ENCODE measurements at regions not wholly inside any gene's neighbourhood (a gene's known extent, or its start where the extent isn't known, plus 50 kb on each side); places are given as distances from the start of the nearest gene placed in this dataset.

DNA sequence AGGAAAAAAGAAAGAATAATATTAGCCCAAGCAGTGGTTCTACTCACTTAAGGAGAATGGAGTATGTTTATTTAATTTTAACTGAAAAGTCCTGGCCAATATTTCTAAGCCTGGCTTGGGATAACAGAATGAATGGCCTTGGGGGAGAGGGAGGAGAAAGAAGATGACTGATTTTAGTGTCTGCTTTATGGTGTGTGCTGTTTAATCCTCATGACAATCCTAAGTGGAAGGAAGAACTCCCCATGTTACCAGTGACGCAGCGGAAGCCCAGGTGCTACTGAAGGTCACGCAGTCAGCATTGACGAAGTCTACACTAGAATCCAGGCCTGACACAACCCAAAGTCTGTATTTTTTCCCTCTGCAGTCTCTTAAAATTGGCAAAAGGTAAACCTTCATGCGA, 50.5 kb downstream of the PALM2AKAP2 start:
- DNase-seq (ENCODE audit: low read depth, low spot score) = no peak

DNA sequence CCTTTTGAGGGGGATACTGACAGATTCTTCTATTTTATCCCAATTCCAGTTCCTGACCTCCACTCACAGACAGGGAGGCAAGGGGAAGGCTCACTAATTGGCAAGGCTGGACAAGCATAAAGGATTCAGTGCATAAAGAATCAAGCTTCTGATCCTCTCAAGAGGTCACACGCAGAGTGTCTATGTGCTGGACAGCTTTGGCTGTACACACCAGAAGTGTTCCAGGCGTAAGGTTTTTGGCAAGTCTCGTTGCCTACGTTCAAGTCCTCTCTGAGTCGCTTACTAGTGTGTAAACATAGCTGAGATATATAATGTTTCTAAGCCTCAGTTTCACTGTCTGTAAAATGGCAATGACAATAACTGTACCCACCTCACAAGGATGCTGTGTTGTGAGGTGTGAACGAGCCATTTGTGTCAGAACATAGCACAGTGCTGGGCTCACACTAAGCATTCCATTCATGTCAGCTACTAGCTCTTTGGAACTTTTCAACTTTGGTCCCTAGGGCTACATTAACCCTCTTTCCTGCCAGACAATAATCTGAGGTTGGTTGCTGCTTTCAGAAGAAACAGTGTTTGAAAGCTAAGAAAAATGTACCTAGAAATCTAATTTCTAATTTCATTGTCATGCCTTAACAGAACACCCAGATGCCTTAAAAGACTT, 52.1 kb downstream of the PALM2AKAP2 start:
- DNase-seq (ENCODE audit: low read depth, low spot score) = no peak

DNA sequence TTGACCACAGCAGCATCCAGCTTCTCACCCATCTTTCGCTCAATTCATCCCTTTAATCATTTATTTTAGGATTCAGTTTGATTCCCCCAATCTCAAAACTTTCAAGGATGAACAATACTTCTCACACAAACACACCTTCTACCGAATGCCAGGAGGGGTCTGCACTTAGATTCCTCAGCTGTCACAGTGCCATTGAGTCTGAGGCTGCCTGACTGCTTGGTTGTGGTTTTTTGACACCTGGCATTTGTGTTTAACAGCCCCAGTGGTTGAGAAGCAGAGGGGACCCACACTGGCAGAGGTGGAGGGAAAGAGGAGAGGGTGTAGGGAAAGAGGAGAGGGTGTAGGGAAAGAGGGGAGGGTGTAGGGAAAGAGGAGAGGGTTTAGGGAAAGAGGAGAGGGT, 54.9 kb downstream of the PALM2AKAP2 start:
- no peak for DNase-seq (ENCODE audit: low read depth, low spot score)

DNA sequence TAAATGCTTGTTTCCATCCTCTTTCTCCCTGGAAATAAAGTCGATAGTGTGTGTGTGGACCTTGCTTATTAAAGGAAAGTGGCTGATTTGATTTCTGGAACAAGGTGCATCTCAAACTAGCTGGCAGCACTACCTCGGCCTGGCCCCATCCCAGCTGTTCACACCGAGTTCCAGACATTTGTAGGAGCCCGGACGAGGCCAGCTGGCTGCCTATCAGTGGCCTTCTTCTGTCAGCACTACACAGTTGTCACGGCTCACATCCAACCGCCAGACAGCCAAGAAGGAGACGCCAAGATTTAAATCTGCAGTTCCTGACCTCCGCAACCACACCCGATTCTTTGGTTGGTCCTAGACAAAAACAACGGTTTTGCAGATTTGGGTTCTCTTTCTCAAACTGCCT, 63.6 kb downstream of the PALM2AKAP2 start:
- DNase-seq (ENCODE audit: low read depth, low spot score) = no peak

DNA sequence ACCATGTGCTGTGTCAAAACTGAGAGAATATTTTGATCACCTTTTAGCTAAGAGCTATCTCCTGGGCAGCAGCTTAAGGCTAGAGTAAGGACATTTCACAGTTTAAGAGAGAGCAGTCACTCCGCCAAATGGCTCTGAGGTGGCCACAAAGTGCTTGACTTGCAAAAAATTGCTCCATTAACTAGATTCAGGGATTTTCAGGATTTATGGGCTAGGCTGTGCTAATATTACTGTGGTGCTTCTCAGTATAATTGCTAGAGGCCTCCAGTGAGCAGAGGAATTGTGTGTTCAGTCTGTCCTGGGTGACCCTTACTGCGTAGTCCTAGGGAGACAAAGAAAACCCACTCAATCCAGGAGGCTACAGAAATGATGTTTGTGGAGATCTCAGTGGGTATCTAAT, 65.2 kb downstream of the PALM2AKAP2 start:
- DNase-seq (ENCODE audit: low read depth, low spot score) = no peak

DNA sequence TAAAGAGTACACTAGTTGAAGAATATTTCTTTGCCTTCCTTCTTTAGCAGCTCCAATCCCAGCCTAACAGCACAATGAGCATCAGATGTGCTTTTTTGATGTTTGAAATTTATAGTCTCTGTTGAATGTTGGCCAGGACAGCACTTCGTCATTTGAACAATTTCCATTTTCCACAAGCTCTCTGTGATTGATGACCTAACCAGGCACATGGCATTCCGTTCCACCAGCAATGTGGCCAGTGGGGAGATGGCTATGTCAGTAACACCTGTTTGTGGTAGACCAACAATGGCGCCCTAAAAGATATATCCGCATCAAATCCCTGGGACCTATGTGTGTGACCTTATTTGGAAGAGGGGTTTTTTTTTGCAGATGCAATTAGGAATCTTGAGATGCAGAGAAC, 66.8 kb downstream of the PALM2AKAP2 start:
- no peak for DNase-seq (ENCODE audit: low read depth, low spot score)

DNA sequence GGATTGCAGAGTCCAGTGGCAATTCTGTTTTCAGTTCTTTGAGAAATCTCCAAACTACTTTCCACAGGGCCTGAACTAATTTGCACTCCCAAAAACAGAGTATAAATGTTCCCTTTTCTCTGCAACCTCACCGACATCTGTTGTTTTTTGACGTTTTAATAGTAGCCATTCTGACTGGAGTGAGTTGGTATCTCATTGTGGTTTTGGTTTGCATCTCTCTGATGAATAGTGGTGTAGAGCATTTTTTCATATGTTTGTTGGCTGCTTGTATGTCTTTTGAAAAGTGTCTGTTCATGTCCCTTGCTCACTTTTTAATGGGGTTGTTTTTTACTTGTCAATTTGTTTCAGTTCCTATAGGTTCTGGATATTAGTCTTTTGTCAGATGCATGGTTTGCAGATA, 72.6 kb downstream of the PALM2AKAP2 start:
- no peak for DNase-seq (ENCODE audit: low read depth, low spot score)

DNA sequence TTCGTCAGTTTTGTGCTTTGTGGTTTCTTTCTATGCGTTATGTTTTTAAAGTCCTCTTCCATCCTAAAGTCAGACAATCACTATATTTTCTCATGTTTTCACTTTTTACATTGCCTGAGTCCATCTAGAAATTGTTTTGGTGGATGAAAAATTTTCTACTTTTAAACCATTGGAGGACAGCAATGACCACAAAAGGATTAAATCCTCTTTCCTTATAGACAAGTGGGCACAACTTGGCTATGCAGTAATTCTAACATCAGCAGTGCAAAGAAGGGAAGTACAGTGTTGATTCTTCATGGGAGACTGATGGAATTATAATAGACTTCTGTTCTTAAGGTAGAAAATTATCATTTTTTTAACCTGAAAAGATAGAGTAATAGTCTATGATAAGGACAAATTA, 75.5 kb downstream of the PALM2AKAP2 start:
- DNase-seq (ENCODE audit: low read depth, low spot score) = no peak

DNA sequence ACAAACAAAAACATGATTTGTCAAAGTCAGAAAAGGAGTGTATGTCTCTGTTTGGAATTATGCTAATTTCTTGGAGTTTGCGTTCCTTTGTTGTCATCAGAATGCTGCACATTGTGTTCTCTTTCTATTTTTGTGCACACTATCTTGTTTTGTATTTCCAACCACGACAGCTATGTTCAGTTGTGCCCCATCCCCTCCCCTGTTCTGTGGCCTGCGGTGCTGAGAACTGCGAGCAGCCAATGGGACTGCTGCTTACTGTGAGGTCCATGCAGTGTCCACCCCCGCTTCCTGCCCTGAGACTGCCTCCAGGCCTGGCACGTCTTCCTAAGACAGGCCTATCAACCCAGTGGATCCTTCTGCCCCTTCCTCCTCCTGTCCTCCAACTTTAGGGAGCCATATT, 76.8 kb downstream of the PALM2AKAP2 start:
- no peak for DNase-seq (ENCODE audit: low read depth, low spot score)

DNA sequence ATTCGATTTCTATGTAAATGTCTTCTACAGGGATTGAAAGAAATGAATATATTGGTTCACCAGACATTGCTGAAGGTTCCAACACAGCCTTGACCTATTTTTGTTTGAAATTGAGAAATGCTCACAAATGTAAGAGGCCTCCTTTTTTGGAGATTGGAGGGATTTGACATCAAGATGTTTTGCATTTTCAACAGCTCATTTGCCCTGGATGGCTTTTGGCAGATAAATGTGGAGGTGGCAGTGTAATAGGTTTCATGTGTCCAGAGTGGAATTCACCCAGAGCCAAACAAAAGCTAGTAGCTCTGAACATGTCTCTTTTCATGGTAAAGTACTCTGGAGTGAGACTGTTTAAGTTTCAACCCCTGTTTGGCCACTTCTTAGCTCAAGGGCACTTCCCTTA, 77.3 kb downstream of the PALM2AKAP2 start:
- DNase-seq (ENCODE audit: low read depth, low spot score) = no peak

DNA sequence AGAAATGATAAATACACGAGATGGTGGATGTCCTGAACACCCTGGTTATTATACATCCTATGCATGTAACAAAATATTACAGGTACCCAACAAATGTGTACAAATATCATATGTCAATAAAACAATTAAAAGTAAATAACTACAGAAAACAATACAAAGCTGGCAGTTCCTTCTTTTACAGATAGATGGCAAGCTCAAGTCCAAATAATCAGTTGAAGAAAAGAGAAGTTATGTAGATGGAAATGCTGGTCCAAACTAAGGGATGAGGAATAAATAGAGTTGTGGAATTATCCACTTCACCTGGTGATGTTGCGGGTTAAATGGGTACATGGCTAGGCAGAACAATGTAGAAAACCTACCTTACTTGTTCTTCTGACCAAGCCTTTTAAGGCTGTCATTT, 79.4 kb downstream of the PALM2AKAP2 start:
- DNase-seq (ENCODE audit: low read depth, low spot score) = no peak

DNA sequence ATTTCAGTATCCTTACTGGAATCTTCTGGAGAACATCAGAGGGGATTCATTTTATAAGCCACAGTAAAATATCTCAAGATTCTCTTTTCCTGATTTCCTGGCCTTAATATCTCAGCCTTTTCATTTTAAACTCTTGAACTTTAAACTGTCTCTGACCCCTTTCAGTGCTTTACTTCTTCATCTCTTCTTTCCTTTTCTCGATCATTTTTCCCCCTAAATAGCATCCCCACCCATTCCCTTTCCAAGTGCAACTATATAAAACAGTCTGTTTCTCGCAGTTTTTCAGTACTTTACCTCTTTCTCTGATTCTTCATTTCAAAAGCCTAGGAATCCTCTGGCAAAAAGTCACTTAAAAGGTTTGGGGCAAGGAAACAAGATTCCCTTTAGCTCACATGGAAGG, 80.5 kb downstream of the PALM2AKAP2 start:
- DNase-seq (ENCODE audit: low read depth, low spot score) = no peak

DNA sequence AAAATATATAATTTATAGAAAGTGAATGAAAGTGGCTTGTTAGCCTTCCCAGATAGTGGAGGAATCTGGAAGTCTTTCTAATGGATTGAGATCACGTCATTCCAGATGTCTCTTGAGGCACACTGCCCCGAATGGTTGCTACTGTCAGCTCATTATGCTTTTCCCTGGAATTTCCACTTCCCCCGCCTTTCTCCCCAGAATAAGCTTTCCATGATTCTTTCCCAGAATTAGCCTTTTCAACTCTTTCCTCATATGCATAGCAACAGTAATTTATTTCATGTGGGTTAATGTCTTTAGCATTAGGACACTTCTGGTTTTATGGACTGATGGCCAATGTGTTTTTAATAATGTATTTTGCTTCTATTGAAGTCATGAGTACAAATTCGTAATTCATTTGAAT, 81.5 kb downstream of the PALM2AKAP2 start:
- no peak for DNase-seq (ENCODE audit: low read depth, low spot score)

DNA sequence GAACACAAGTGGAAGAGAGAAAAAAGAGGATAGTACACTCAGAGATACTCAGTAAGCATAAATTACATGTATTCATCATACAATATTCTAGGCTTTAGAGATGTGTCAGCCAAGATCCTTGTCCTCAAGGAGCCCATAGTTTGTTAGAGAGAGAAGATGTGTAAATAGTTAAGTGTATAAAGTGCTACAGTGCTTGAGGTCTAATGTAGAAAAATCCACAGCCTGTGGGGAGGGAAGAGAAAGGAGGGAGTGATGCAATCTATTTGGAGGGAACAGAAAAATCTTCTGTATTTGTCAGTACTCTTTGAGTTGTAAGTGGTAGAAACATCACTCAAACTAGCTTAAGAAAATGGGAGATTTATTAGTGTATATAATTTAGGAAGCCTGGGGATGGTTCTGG, 81.9 kb downstream of the PALM2AKAP2 start:
- no peak for DNase-seq (ENCODE audit: low read depth, low spot score)

DNA sequence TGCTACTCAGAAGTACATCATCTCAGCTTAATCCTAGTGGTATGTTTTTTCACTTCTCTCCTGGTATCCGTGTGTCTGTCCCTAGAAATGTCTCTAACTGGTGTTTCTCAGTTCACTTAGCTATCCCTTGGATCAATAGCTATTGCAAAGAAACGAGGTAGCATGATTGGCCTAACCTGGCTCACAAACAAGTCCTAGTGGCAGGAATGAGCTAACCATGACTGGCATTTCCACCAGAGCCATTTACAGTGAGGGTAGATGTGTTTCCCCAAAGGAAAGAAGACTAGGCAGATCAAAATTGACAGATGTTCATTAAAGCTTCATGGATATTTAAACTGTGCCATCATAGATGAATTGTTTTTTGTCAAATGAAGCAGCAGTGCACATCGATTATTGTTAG, 82.5 kb downstream of the PALM2AKAP2 start:
- DNase-seq (ENCODE audit: low read depth, low spot score) = no peak

DNA sequence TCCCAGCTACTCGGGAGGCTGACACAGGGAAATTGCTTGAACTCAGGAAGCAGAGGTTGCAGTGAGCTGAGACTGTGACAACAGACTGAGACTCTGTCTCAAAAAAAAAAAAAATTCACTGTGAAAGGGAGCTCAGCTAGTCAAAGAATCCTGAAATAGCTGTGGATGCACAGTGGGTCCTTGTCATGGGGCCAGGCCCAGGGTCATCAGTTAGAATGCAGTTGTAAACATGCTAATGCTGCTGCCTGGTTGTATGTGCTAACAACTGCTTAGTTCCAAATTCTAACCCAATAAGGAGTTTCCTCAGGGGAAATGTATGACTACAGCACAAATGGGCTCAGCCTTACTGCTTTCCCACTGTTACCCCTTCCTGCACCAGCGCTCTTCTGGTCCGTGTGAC, 84.0 kb downstream of the PALM2AKAP2 start:
- DNase-seq (ENCODE audit: low read depth, low spot score) = no peak

DNA sequence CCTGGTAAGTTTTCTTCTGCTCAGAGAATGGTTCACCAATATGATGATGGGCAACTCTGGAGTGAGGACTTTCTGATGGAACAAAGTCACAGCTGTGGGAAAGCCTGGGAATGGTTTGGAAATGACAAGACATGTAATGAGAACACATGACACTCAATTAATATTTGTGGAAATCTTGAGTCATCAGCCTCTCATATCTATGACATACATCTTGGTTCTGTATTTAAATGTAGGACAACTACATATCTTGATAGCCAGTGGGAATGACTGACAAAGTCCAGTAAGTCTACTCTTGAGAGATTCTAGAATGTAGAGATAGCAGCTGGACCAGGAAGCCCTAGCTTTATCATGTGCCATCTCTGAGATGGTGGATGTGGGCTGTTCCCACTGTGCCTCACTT, 85.5 kb downstream of the PALM2AKAP2 start:
- no peak for DNase-seq (ENCODE audit: low read depth, low spot score)

DNA sequence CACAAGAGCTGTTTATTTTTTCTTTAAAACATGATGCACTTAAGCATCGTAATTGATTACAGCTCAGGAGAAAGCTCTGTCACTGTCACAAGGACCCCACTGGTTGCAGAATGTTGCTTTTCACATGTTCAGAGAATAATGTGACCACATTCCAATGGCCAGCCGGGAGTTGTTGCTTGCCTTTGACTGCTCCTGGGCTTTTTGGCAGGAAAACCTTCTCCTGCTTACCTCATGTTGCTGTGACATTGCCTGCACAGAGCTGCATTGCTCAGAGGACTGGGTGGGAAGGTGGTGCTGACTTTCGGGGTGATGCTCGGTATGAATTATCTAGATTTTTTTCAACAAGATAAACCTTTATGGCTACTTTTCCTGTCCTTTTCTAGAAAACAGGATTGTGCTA, 88.2 kb downstream of the PALM2AKAP2 start:
- DNase-seq (ENCODE audit: low read depth, low spot score) = no peak

DNA sequence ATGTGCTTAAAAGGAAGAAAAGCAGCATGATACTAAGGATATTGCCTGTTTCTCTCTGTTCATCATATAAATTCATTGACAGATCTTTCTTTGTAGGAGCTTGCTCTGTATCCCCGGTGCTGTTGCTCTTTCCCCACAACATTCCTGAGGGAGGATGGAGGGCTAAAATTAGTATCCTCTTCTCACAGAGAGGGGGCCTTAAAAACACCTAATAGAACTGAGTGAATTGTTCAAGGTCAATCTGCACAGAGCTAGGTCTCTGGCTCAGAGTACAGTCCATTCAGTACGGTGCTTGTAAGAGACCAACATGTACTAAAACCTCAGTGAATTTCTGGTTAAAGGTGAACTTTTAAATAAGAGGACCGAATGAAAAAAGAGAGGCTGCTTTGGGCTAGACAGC, 88.7 kb downstream of the PALM2AKAP2 start:
- DNase-seq (ENCODE audit: low read depth, low spot score) = no peak

DNA sequence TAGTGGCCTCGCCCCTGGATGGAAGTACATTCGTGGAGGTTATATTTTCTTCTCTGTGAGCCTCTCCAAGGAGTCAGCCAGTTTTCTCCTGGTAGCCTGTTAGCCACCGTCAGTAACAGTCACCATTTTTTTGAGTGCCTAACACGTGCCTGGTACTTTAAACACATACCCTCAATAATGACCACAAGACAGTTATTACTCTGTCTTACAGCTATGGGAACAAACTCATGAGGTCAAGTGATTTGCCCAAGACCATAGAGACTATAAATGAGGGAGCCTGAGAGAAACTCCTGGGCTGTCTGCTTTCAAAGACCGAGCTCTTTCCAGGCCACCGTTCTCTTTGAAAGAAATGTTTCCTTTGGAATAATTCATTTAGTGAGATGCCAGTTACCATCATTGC, 90.4 kb downstream of the PALM2AKAP2 start:
- DNase-seq (ENCODE audit: low read depth, low spot score) = no peak

DNA sequence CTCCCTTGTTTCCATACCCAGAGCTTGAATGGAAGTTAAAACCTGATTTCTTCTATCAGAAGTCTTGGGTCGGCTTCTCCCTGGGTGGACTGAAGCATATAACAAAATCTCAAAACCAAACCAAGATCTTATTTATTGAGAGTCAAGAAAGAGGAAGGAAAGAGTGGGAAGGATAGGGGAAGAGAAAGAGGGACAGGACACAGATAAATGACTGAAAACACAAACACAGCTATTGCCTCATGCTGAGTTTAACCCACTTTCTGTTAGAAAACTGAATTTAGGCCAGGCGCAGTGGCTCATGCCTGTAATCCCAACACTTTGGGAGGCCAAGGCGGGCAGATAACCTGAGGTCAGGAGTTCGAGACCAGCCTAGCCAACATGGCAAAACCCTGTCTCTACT, 92.9 kb downstream of the PALM2AKAP2 start:
- no peak for DNase-seq (ENCODE audit: low read depth, low spot score)

DNA sequence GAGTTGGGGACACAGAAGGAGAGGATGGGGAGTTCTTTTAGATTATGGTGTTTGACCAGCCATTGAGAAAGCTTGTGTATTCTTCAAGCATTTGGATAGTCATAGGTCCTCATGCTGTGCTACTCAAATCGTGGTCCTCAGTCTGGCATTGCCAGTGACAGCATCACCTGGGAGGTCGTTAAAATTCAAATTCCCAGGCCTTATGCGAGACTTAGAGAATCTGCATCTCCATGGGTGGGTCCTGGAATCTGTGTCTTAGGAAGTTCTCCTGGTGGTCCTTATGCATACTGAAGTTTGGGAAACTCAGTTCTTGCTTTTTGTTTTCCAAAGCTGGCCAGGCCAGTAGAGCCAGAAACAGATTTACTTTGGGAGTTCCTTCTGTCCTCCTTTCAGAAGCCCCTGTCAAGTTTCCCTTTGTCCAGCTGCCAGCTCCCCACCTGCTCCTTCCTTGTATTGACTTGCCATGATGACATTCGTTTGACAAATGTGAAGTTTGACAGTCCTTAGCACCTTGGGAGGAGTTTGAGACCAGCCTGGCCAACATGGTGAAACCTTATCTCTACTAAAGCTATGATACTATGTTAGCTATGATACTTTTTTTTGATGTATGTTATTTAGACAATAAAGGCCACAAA, 95.6 kb downstream of the PALM2AKAP2 start:
- DNase-seq (ENCODE audit: low read depth, low spot score) = no peak

DNA sequence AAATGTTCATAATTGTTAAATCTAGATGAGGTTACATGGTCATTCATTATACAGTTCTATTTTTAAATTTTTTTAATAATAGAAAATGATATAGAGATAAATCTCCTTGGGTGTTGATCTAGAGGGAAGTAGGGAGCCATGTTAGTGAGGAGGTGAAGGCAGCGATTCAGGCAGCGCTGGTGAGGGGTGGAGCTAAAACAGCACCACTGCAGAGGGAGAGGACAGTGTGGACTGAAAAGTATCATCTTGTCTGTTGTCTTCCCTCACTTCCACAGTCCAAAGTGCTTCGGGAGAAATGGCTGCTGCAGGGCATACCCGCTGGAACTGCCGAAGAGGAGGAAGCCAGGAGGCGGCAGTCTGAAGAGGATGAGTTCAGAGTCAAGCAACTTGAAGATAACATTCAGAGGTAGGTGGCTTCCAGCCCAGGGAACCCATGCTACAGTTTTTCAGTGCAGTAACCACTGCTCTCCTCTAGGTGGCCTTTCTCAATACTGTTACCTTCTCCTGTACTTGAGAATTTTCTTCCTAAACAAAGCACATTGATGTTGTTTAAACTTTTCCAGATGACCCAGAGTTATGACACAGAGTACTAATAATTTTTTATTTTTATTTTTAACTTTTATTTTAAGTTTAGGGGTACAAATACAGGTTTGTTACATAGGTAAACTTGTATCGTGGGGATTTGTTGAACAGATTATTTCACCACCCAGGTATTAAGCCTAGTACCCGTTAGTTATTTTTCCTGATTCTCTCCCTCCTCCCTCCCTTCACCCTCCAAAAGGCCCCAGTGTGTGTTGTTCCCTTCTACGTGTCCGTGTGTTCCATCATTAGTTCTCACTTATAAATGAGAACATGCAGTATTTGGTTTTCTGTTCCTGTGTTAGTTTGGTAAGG, 100.5 kb downstream of the PALM2AKAP2 start:
- no peak for DNase-seq (ENCODE audit: low read depth, low spot score)
